ENCODE measurements at regions not wholly inside any gene's neighbourhood (a gene's known extent, or its start where the extent isn't known, plus 50 kb on each side); places are given as distances from the start of the nearest gene placed in this dataset.
"Not testable (repeated sequence)": the region's sequence is repeated elsewhere in the genome, so short reads cannot be mapped to it uniquely, and the experiment has no call there.

- H3K4me1 Mint-ChIP-seq, result no peaks in the 10 kb centered on the region
- no peaks in the 10 kb centered on the region for H3K27me3 Mint-ChIP-seq
- no peak overlapping the region for H3K27ac Mint-ChIP-seq
- DNase-seq, result no peak
- H3K4me3 Mint-ChIP-seq, result no peak overlapping the region
- peaks cover 11 to 32% of the 10 kb centered on the region in 2 donors for H3K9me3 Mint-ChIP-seq
- ATAC-seq, result no peak
Measured at GRCh38 chr2:35510636-35511035, 844.9 kb upstream of the CRIM1 start.

GRCh38 chr2:35508601-35509000, 847.0 kb upstream of the CRIM1 start:
- Mint-ChIP-seq H3K4me3 (no peak overlapping the region), H3K27ac (no peak overlapping the region), H3K27me3 (no peaks in the 10 kb centered on the region), H3K9me3 (peaks cover 11 to 24% of the 10 kb centered on the region in 2 donors), H3K4me1 (no peaks in the 10 kb centered on the region)
- DNase-seq (no peak), ATAC-seq (no peak)

GRCh38 chr2:35504419-35504818, 851.2 kb upstream of the CRIM1 start:
- H3K4me3 Mint-ChIP-seq, result no peak overlapping the region
- no peaks in the 10 kb centered on the region for H3K27me3 Mint-ChIP-seq
- H3K4me1 Mint-ChIP-seq, result no peaks in the 10 kb centered on the region
- no peak overlapping the region for H3K27ac Mint-ChIP-seq
- peaks cover 0 to 4% of the 10 kb centered on the region in 2 donors for H3K9me3 Mint-ChIP-seq
- ATAC-seq (no peak), DNase-seq (no peak)

GRCh38 chr2:35503738-35504199, 851.8 kb upstream of the CRIM1 start:
- ATAC-seq, result no peak

GRCh38 chr2:35503311-35503710, 852.3 kb upstream of the CRIM1 start:
- ATAC-seq, result no peak
- H3K4me1 Mint-ChIP-seq, result no peaks in the 10 kb centered on the region
- no peak overlapping the region for H3K27ac Mint-ChIP-seq
- H3K27me3 Mint-ChIP-seq, result no peaks in the 10 kb centered on the region
- no peaks in the 10 kb centered on the region for H3K9me3 Mint-ChIP-seq
- no peak overlapping the region for H3K4me3 Mint-ChIP-seq
- no peak for DNase-seq

More at GRCh38 chr2:35503738-35504199, 851.8 kb upstream of the CRIM1 start:
- Mint-ChIP-seq H3K4me1 (no peaks in the 10 kb centered on the region), H3K4me3 (no peak overlapping the region), H3K27me3 (no peaks in the 10 kb centered on the region), H3K27ac (no peak overlapping the region), H3K9me3 (no peaks in the 10 kb centered on the region)
- DNase-seq, result no peak

- Mint-ChIP-seq H3K27me3 (no peaks in the 10 kb centered on the region), H3K4me3 (no peak overlapping the region), H3K9me3 (no peaks in the 10 kb centered on the region), H3K4me1 (no peaks in the 10 kb centered on the region), H3K27ac (no peak overlapping the region)
- DNase-seq (no peak), ATAC-seq (no peak)
Measured at GRCh38 chr2:35501076-35501475, 854.5 kb upstream of the CRIM1 start.

GRCh38 chr2:35496022-35496421, 859.6 kb upstream of the CRIM1 start:
- no peaks in the 10 kb centered on the region for H3K27me3 Mint-ChIP-seq
- H3K4me1 Mint-ChIP-seq, result no peaks in the 10 kb centered on the region
- H3K9me3 Mint-ChIP-seq, result peaks cover 0 to 5% of the 10 kb centered on the region in 2 donors
- H3K4me3 Mint-ChIP-seq, result no peak overlapping the region
- DNase-seq, result no peak
- no peak for ATAC-seq
- no peak overlapping the region for H3K27ac Mint-ChIP-seq

GRCh38 chr2:35495182-35495581, 860.4 kb upstream of the CRIM1 start:
- ATAC-seq, result no peak
- H3K27me3 Mint-ChIP-seq, result no peaks in the 10 kb centered on the region
- no peak overlapping the region for H3K4me3 Mint-ChIP-seq
- no peak overlapping the region for H3K27ac Mint-ChIP-seq
- no peak for DNase-seq
- H3K4me1 Mint-ChIP-seq, result no peaks in the 10 kb centered on the region
- H3K9me3 Mint-ChIP-seq, result peaks cover 0 to 5% of the 10 kb centered on the region in 2 donors

GRCh38 chr2:35478121-35478520, 877.5 kb upstream of the CRIM1 start:
- ATAC-seq, H3K4me3 Mint-ChIP-seq: not testable (repeated sequence)

GRCh38 chr2:35468245-35468644, 887.3 kb upstream of the CRIM1 start:
- no peak for ATAC-seq
- Mint-ChIP-seq H3K9me3 (no peaks in the 10 kb centered on the region), H3K27me3 (no peaks in the 10 kb centered on the region), H3K4me1 (no peaks in the 10 kb centered on the region), H3K4me3 (no peak overlapping the region), H3K27ac (no peak overlapping the region)
- DNase-seq, result no peak

More at GRCh38 chr2:35478121-35478520, 877.5 kb upstream of the CRIM1 start:
- H3K27ac Mint-ChIP-seq, H3K4me1 Mint-ChIP-seq, H3K27me3 Mint-ChIP-seq, DNase-seq: not testable (repeated sequence)
- peaks cover 7 to 18% of the 10 kb centered on the region in 2 donors for H3K9me3 Mint-ChIP-seq

GRCh38 chr2:35463805-35464596, 891.6 kb upstream of the CRIM1 start:
- H3K4me1 Mint-ChIP-seq, result no peaks in the 10 kb centered on the region
- ATAC-seq, result no peak
- no peak for DNase-seq
- H3K27me3 Mint-ChIP-seq, result no peaks in the 10 kb centered on the region
- no peak overlapping the region for H3K27ac Mint-ChIP-seq
- H3K9me3 Mint-ChIP-seq, result no peaks in the 10 kb centered on the region
- H3K4me3 Mint-ChIP-seq, result no peak overlapping the region

- DNase-seq (no peak), ATAC-seq (no peak)
- no peaks in the 10 kb centered on the region for H3K27me3 Mint-ChIP-seq
- H3K4me3 Mint-ChIP-seq, result no peak overlapping the region
- no peaks in the 10 kb centered on the region for H3K4me1 Mint-ChIP-seq
- no peak overlapping the region for H3K27ac Mint-ChIP-seq
- no peaks in the 10 kb centered on the region for H3K9me3 Mint-ChIP-seq
Measured at GRCh38 chr2:35462226-35462998, 893.2 kb upstream of the CRIM1 start.

GRCh38 chr2:35461406-35461805, 894.2 kb upstream of the CRIM1 start:
- Mint-ChIP-seq H3K4me1 (no peaks in the 10 kb centered on the region), H3K9me3 (no peaks in the 10 kb centered on the region), H3K4me3 (no peak overlapping the region), H3K27me3 (no peaks in the 10 kb centered on the region), H3K27ac (no peak overlapping the region)
- DNase-seq, result no peak
- ATAC-seq, result no peak

- DNase-seq (no peak), ATAC-seq (no peak)
- H3K4me3 Mint-ChIP-seq, result no peak overlapping the region
- H3K9me3 Mint-ChIP-seq, result no peaks in the 10 kb centered on the region
- H3K4me1 Mint-ChIP-seq, result no peaks in the 10 kb centered on the region
- no peaks in the 10 kb centered on the region for H3K27me3 Mint-ChIP-seq
- H3K27ac Mint-ChIP-seq, result no peak overlapping the region
Measured at GRCh38 chr2:35454966-35455638, 900.5 kb upstream of the CRIM1 start.

GRCh38 chr2:35447821-35448220, 907.8 kb upstream of the CRIM1 start:
- Mint-ChIP-seq H3K27me3 (no peaks in the 10 kb centered on the region), H3K9me3 (no peaks in the 10 kb centered on the region), H3K4me3 (no peak overlapping the region), H3K27ac (no peak overlapping the region), H3K4me1 (no peaks in the 10 kb centered on the region)
- no peak for DNase-seq
- ATAC-seq, result no peak

GRCh38 chr2:35447215-35447614, 908.4 kb upstream of the CRIM1 start:
- Mint-ChIP-seq H3K27me3 (no peaks in the 10 kb centered on the region), H3K4me3 (no peak overlapping the region), H3K9me3 (no peaks in the 10 kb centered on the region), H3K4me1 (no peaks in the 10 kb centered on the region), H3K27ac (no peak overlapping the region)
- DNase-seq (no peak), ATAC-seq (no peak)

All from stimulated activated naive CD8-positive, alpha-beta T cell treated with anti-CD3 and anti-CD28 coated beads, Interleukin-15, amount 100 ng/mL, for 72 hours (primary cell).